Esophagus muscularis mucosa (tissue), 4 donors: ENCODE measurements at regions not wholly inside any gene's neighbourhood (a gene's known extent, or its start where the extent isn't known, plus 50 kb on each side); places are given as distances from the start of the nearest gene placed in this dataset.
"Not testable (repeated sequence)": the region's sequence is repeated elsewhere in the genome, so short reads cannot be mapped to it uniquely, and the experiment has no call there.

Experiments
- EP300 ChIP-seq: sonication (generic); formaldehyde crosslinking; IDR thresholded peaks from one replicate; pipeline ENCODE4 v1.6.1; 2017; ENCODE audit warnings: antibody characterized with exemption
- POLR2A ChIP-seq: fragments of 450-650 bp; IDR thresholded peaks from one replicate; pipeline ENCODE4 v1.6.1; 2017; ENCODE audit warnings: antibody characterized with exemption, moderate library complexity, mild to moderate bottlenecking, low read depth
- POLR2AphosphoS5 ChIP-seq, 2 donors: sonication (generic); formaldehyde crosslinking; IDR thresholded peaks; one replicate each; pipeline ENCODE4 v1.6.1; 2017; ENCODE audit warnings: antibody characterized with exemption in 2 of 2
- TF ChIP-seq, protein P1 (sequence below), 3 experiments: fragments of 200-600 bp in 2 of 3; fragments of 450-650 bp in 1 of 3; sonication (generic) in 2 of 3; IDR thresholded peaks; one replicate each; pipeline ENCODE4 v1.5.1; 2017 to 2019; ENCODE audit warnings: antibody characterized with exemption in 3 of 3, mild to moderate bottlenecking in 2 of 3, moderate library complexity in 1 of 3

DNA sequence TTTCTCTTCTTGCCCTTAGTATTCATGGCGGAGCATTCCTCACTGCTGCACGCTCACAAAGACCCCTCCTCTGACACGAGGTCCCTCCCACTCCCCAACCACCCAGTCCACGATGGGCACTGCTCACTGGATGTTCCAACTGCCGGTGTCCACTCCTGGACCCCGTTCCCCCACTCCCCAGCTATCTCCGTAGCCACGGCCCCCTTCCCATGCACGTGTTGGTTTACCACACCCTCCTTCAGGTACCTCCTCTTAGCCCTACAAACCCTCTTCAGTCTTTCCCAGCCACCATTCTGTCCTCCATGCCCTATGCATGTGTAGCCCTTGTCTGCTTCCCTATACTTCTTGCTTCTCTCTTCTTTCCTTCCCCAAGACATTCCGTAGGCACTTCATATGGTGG lies 469.6 kb upstream of the ZNG1F start:
- TF ChIP-seq, protein P1, sequence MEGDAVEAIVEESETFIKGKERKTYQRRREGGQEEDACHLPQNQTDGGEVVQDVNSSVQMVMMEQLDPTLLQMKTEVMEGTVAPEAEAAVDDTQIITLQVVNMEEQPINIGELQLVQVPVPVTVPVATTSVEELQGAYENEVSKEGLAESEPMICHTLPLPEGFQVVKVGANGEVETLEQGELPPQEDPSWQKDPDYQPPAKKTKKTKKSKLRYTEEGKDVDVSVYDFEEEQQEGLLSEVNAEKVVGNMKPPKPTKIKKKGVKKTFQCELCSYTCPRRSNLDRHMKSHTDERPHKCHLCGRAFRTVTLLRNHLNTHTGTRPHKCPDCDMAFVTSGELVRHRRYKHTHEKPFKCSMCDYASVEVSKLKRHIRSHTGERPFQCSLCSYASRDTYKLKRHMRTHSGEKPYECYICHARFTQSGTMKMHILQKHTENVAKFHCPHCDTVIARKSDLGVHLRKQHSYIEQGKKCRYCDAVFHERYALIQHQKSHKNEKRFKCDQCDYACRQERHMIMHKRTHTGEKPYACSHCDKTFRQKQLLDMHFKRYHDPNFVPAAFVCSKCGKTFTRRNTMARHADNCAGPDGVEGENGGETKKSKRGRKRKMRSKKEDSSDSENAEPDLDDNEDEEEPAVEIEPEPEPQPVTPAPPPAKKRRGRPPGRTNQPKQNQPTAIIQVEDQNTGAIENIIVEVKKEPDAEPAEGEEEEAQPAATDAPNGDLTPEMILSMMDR (IDR thresholded peaks at IDR 0.05) = not testable (repeated sequence)
- not testable (repeated sequence) for TF ChIP-seq POLR2AphosphoS5 (IDR thresholded peaks at IDR 0.05); POLR2A; EP300
